HG03039 (cell line): ENCODE measurements at regions not wholly inside any gene's neighbourhood (a gene's known extent, or its start where the extent isn't known, plus 50 kb on each side); places are given as distances from the start of the nearest gene placed in this dataset.

Experiments used
- ATAC-seq: cut with Tn5 transposase; IDR thresholded peaks from one replicate; pipeline ENCODE4 v1.9.1; 2021; ENCODE audit warnings: mild to moderate bottlenecking, moderate library complexity; ENCODE audit not compliant: unreplicated experiment

- ATAC-seq: no peak
Measured at GRCh38 chr2:180177534-180177933, 170.4 kb upstream of the CWC22 start.

GRCh38 chr2:180175736-180176135, 168.6 kb upstream of the CWC22 start:
- ATAC-seq: no peak

DNA sequence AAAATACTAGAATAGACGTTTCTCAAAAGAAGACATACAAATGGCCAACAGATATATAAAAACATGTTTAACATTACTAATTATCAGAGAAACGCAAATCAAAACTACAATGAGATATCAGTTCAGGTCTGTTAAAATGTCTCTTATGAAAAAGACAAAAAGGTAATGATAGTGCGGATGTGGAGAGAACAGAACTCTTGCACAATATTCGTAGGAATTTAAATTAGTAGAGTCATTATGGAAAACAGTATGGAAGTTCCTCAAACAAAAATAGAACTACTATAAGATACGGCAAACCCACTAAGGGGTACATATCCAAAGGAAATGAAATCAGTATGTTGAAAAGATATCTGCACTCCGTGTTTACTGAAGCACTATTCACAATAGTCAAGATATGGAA, 167.5 kb upstream of the CWC22 start:
- ATAC-seq: no peak

DNA sequence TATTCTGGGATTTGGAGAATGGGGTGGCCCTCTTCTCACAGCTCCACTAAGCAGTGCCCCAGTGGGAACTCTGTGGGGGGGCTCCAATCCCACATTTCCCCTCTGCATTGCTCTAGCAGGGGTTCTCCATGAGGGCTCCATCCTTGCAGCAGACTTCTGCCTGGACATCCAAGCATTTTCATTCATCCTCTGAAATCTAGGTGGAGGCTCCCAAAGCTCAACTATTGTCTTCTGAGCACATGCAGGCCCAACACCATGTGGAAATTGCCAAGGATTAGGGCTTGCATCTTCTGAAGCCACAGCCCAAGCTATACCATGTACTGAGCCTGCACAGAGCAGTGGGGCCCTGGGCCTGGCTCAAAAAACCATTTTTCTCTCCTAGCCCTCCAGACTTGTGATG, 162.4 kb upstream of the CWC22 start:
- no peak for ATAC-seq

GRCh38 chr2:180161415-180161814, 154.3 kb upstream of the CWC22 start:
- no peak for ATAC-seq

DNA sequence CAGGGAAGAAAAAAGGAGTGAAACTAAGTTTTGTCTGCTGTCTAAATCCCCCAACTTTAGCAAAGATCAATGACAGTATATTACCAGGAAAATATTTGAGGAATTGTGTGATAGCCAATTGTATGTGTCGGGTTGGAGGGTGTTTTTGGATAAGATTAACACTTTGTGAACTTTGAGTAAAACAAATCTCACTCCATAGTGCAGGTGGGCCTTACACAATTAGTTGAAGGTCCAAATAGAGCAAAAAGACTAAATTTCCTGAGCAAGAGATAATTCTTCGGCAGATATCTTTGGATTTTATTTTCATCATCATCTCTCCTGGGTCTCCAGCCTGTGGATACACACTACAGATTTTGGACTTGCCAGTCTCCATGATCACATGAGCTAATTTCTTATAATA, 152.8 kb upstream of the CWC22 start:
- no peak for ATAC-seq

GRCh38 chr2:180158961-180159360, 151.9 kb upstream of the CWC22 start:
- ATAC-seq: no peak

DNA sequence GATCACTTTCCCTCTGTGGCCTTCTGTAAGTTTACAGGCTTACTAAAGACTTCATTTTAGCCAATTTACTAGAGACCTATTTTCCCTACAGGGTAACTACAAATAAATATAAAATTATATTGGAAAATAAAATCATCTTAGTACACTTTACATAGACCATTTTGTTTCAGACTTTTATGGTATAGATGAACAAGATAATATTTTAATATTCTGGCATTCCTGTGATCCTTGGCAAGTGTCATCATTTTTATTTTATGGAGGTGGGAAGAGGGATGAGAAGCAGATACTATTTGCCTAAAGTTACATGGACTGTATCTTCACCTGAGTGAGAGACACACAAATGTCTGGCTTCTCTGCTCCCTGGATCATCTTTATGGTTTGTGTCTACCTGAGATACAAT, 149.6 kb upstream of the CWC22 start:
- no peak for ATAC-seq

DNA sequence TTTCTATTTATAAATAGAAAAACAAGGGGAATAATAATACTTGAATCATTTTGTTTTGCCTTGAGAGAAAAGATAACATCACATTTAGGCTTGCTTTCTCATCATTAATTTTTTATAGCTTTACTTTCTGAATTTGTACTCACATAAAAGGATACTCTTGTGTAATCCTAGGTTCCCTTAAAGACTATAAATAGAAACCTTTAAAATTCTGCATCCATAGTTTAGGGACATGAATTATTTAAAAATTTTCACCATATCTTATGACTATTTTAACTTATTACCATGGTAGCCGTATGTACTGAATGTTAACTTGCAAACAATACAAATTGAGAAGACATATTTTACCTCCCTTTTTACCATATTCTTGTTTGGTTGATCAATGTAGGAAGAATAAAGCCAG, 143.5 kb upstream of the CWC22 start:
- no peak for ATAC-seq

DNA sequence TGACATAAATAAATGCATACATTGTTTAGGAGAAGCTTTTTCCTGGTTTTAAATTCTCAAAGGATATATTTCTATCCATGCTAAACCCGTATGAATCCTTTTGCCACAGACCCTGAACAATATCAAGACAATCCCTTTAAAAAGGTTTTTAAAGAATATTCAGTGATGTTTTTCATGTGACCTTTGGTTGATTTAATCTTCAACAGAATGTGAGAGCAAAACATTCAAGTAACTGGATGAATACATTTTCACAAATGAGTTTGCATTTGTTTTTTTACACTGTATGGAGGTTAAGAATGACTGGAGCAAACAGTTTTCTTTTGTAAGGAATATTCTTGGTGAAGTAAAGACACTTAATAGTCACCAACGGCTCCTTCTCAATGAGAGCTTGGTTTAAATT, 139.4 kb upstream of the CWC22 start:
- no peak for ATAC-seq

DNA sequence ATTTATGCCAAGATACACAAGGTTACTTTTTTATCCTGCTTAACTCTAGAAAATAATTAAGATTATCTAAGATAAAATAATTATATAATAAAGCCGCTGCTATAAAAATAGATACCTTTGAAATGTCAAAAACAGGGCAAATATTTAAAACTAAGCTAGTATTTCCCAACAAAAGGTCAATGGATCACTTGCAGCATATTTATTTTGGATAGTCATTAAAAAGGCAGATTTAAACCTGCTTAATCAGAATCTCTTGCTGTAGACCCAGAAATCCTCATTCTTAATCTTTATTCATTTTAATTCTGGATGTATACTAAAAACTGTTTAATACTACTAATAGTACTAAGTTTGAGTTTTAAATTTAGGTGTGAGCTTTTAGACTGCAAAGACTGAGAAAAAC, 139.0 kb upstream of the CWC22 start:
- no peak for ATAC-seq

DNA sequence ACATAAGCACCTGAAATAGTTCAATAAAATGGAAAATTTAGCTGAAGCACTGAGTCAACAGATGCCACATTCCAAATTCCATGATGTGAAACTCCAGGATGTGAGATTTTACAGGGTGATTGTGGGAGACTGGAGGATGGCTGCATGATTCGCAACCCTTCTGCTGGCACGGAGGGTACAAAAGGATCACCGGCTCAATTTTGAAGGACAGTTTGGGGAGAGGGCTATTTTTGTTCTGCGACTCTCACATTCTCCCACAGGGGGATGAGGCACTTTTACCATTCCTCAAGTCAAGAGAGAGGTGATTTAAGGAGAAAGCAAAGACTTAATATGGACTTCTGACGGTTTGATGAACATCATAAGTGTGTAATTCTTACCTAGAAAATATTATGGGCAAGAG, 138.1 kb upstream of the CWC22 start:
- ATAC-seq: no peak

- no peak for ATAC-seq
Measured at GRCh38 chr2:180144338-180144813, 137.3 kb upstream of the CWC22 start.

GRCh38 chr2:180143633-180144337, 136.7 kb upstream of the CWC22 start:
- no peak for ATAC-seq

- ATAC-seq: no peak
Measured at GRCh38 chr2:180141600-180141999, 134.5 kb upstream of the CWC22 start.

GRCh38 chr2:180133736-180134135, 126.6 kb upstream of the CWC22 start:
- ATAC-seq: no peak

- ATAC-seq: no peak
Measured at GRCh38 chr2:180130403-180130802, 123.3 kb upstream of the CWC22 start.

DNA sequence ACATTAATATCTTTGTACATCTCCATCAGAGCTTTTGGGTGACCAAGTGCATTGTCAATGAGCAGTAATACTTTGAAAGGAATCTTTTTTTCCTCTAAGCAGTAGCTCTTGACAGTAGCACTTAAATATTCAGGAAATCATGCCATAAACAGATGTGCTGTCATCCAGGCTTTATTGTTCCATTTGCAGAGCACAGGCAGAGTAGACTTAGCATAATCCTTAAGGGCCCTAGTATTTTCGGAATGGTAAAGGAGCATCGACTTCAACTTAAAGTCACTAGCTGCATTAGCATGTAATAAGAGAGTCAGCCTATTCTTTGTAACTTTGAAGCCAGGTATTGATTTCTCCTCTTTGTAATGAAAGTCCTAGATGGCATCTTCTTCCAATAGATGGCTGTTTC, 121.8 kb upstream of the CWC22 start:
- ATAC-seq: no peak

DNA sequence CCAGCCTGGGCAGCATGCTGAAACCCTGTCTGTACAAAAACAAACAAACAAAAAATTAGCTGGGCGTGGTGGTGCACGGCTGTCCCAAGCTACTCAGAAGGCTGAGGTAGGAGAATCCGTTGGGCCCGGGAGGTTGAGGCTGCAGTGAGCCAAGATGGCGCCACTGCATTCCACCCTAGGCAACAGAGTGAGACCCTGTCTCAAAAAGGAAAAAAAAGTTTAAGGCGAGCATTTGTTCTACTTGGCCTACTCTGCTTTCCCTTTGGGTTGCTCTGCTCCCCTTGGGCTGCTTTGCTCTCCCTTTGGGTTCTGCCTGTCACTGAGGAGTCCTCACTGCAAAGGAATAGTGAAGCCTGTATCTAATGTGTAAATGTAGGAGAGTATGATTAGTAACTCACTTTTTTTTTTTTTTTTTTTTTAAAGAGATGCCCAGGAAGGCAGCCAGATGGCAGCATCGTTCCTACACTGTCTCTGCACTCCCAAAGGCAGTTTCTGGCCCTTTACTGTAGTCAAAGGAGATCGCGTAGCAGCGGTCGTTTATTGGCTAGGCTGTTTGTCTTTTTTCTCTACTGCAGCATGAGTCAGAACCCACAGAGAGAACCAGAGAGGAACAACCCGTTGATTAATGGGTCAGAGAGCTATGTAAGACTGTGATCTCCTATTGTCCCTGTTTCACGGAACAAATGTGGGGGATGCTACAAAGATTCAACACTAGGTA, 118.3 kb upstream of the CWC22 start:
- ATAC-seq: no peak

DNA sequence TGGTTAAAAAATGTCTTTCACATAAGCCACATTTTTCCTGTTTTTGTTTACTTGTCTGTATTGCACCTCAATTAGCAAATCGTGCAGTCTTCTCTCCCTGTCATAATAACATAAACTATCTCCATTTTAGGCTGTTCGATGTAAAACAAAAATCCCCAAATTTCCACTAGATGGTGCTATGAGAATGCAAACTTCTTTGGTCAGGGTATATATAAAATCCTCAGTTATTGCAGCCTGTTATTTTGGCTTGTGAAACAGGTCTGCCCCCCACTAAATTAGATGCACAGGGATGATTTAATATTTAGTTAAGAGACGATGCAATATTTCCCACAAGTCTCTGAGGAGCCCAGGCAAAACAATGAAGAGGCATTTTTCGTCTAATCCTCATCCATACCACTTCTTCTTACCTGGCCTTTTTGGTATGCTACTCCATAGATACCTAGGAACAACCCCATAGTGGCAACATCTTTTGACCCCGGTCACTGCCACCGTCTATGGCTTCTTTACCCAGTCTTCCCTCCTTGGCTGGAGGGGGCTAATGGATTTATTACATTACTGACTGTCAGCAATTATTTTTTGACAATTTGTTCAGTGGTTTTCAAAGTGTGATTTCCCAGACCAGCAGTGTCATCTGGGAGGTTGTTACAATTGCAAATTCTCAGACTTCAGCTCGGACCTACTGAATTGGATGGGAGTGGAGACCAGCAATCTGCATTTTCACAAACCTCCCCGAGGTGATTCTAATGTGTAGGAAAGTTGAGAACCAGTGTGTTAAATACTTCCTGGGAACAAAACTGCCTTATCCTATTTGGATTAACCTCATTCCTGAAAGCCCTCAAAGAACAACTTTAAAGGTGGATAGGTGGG, 117.4 kb upstream of the CWC22 start:
- peak; percentile 61 for ATAC-seq

- no peak for ATAC-seq
Measured at GRCh38 chr2:180122874-180123273, 115.8 kb upstream of the CWC22 start.

DNA sequence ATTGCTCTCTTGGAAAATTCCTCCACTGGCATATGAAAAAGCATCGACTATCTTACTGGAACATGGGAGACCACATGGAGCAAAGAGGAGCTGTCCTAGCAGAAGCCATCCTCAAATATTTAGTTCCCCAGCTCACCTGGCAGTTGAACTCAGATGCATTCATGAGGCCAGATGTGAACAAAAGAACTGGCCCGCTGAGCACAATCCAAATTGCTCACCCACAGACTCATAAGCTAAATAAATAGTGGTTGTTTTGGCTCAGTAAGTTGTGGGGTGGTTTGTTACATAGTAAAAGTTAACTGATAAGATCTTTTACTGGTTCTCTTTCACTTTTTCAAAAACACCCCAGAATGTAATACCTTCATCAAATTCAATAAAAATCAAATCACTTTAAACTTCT, 108.6 kb upstream of the CWC22 start:
- ATAC-seq: no peak
